ENCODE measurements at regions not wholly inside any gene's neighbourhood (a gene's known extent, or its start where the extent isn't known, plus 50 kb on each side); places are given as distances from the start of the nearest gene placed in this dataset.
A peak's percentile ranks its signal among the peaks of the same experiment; 100 is the strongest.

DNA sequence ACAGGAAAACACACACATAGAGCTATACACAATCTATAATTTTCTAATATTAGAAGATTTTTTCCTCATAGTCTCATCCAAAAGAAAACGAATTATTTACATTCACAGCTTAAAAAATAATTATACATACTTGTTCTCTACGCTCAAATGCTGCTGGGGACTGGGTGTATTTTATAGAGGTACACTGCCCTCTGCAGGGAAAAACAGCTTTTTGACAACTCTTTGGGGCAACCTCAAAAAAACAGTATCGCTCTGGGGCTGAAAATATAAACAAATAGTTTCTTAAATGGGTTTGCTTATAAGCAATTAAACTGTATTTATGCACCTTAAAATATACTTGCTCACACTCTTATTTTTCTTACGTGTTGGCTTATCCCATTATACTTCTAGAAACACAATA, 261.8 kb upstream of the PSMD7 start:
- TF ChIP-seq, protein P1, sequence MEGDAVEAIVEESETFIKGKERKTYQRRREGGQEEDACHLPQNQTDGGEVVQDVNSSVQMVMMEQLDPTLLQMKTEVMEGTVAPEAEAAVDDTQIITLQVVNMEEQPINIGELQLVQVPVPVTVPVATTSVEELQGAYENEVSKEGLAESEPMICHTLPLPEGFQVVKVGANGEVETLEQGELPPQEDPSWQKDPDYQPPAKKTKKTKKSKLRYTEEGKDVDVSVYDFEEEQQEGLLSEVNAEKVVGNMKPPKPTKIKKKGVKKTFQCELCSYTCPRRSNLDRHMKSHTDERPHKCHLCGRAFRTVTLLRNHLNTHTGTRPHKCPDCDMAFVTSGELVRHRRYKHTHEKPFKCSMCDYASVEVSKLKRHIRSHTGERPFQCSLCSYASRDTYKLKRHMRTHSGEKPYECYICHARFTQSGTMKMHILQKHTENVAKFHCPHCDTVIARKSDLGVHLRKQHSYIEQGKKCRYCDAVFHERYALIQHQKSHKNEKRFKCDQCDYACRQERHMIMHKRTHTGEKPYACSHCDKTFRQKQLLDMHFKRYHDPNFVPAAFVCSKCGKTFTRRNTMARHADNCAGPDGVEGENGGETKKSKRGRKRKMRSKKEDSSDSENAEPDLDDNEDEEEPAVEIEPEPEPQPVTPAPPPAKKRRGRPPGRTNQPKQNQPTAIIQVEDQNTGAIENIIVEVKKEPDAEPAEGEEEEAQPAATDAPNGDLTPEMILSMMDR (IDR thresholded peaks at IDR 0.05) = peak in 2 of 5 experiments; percentile 12 to 17
- no peak for TF ChIP-seq POLR2A (IDR thresholded peaks at IDR 0.05)

All from tibial nerve (tissue), 3 donors.